Vagina (tissue), 2 donors: ENCODE measurements at regions not wholly inside any gene's neighbourhood (a gene's known extent, or its start where the extent isn't known, plus 50 kb on each side); places are given as distances from the start of the nearest gene placed in this dataset.

Experiments
- DNase-seq, 2 donors: peaks; one replicate each; pipeline ENCODE4 v3.0.0-alpha.2; 2017; ENCODE audit errors: extremely low spot score in 2 of 2
- H3K27ac ChIP-seq: fragments of 200-600 bp; sonication (generic); one replicate; pipeline ENCODE4 v1.5.1; 2019
- H3K27me3 ChIP-seq: fragments of 200-600 bp; sonication (generic); one replicate; pipeline ENCODE4 v1.5.1; 2019
- H3K36me3 ChIP-seq, 2 donors: fragments of 200-600 bp; sonication (generic); one replicate each; pipeline ENCODE4 v1.5.1; 2017 to 2019
- H3K4me1 ChIP-seq: fragments of 200-600 bp; sonication (generic); one replicate; pipeline ENCODE4 v1.5.1; 2019
- H3K4me3 ChIP-seq, 2 donors: fragments of 200-600 bp; sonication (generic); 1 replicate in 1 of 2; 2 replicates in 1 of 2; pipeline ENCODE4 v1.5.1; 2016 to 2019
- H3K9me3 ChIP-seq: fragments of 200-600 bp; sonication (generic); one replicate; pipeline ENCODE4 v1.5.1; 2019
- POLR2A ChIP-seq, 2 donors: fragments of 450-650 bp; IDR thresholded peaks; one replicate each; pipeline ENCODE4 v1.6.1; 2017; ENCODE audit warnings: antibody characterized with exemption in 2 of 2, mild to moderate bottlenecking in 2 of 2, moderate library complexity in 2 of 2
- POLR2AphosphoS5 ChIP-seq, 2 donors: sonication (generic); formaldehyde crosslinking; IDR thresholded peaks; one replicate each; pipeline ENCODE4 v1.9.0; 2017; ENCODE audit warnings: antibody characterized with exemption in 2 of 2, mild to moderate bottlenecking in 2 of 2, low read depth in 1 of 2; ENCODE audit not compliant: insufficient read depth in 1 of 2
- intact Hi-C: fragments of 100-400 bp; cut with DNase I; formaldehyde crosslinking; loops from one replicate; pipeline ENCODE4 v1.15.1; 2023
- TF ChIP-seq, protein P1 (sequence below), 3 experiments: fragments of 450-650 bp in 2 of 3; fragments of 200-600 bp in 1 of 3; sonication (generic) in 1 of 3; IDR thresholded peaks; one replicate each; pipeline ENCODE4 v1.5.1; 2017 to 2019; ENCODE audit warnings: antibody characterized with exemption in 3 of 3, mild to moderate bottlenecking in 2 of 3, moderate library complexity in 2 of 3

GRCh38 chr9:7242126-7242525 lies 484.4 kb downstream of the KDM4C start:
- H3K4me3 ChIP-seq: no peak overlapping the region
- H3K27me3 ChIP-seq: no peaks in the 10 kb centered on the region
- TF ChIP-seq POLR2AphosphoS5 (IDR thresholded peaks at IDR 0.05; ENCODE audit: insufficient read depth in 1 of 2, low read depth in 1 of 2) (no peak), POLR2A (IDR thresholded peaks at IDR 0.05) (no peak)
- TF ChIP-seq, protein P1, sequence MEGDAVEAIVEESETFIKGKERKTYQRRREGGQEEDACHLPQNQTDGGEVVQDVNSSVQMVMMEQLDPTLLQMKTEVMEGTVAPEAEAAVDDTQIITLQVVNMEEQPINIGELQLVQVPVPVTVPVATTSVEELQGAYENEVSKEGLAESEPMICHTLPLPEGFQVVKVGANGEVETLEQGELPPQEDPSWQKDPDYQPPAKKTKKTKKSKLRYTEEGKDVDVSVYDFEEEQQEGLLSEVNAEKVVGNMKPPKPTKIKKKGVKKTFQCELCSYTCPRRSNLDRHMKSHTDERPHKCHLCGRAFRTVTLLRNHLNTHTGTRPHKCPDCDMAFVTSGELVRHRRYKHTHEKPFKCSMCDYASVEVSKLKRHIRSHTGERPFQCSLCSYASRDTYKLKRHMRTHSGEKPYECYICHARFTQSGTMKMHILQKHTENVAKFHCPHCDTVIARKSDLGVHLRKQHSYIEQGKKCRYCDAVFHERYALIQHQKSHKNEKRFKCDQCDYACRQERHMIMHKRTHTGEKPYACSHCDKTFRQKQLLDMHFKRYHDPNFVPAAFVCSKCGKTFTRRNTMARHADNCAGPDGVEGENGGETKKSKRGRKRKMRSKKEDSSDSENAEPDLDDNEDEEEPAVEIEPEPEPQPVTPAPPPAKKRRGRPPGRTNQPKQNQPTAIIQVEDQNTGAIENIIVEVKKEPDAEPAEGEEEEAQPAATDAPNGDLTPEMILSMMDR (IDR thresholded peaks at IDR 0.05): no peak
- intact Hi-C loops: no loop called here
- H3K36me3 ChIP-seq: no peaks in the 10 kb centered on the region
- H3K9me3 ChIP-seq: no peaks in the 10 kb centered on the region
- no peaks in the 10 kb centered on the region for H3K4me1 ChIP-seq
- H3K27ac ChIP-seq: no peak overlapping the region
- no peak for DNase-seq

GRCh38 chr9:7241694-7242093 lies 483.9 kb downstream of the KDM4C start:
- intact Hi-C loops: no loop called here
- TF ChIP-seq, protein P1 (IDR thresholded peaks at IDR 0.05): no peak
- no peak for TF ChIP-seq POLR2A (IDR thresholded peaks at IDR 0.05)
- TF ChIP-seq POLR2AphosphoS5 (IDR thresholded peaks at IDR 0.05; ENCODE audit: insufficient read depth in 1 of 2, low read depth in 1 of 2): no peak

DNA sequence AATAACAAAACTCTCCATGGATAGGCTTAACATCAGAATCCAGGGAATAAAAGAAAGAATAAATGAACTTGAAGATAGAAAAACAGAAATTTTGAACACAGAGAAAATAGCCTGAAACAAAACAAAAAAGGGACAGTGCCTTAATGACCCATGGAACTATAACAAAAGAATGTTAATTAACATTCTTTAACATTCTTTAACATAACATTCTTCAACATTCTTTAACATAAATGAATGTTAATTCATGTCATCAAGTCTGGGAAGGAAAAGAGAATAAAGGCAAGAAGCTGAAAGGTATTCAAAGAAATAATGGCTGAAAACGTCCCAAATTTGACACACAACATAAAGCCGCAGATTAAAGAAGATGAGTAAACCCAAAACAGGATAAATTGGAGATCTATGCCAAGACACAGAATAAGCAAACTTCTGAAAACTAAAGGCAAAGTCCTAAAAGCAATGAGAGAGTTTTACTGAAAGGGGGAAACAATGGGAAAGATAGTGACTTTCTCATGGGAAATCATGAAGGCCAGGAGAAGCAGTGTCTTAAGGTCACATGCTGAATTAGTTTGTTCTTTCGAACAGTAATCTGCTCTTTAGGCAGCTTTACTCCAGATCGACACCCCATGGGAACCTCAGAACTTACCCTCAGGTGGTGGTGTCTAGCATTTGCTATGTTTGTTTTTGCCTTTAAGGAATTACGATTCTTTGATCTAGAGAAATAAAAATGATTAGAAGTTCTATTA lies 483.0 kb downstream of the KDM4C start:
- Histone ChIP-seq H3K4me3 (no peak overlapping the region), H3K4me1 (no peaks in the 10 kb centered on the region), H3K36me3 (no peaks in the 10 kb centered on the region), H3K27ac (no peak overlapping the region), H3K27me3 (no peaks in the 10 kb centered on the region), H3K9me3 (no peaks in the 10 kb centered on the region)
- intact Hi-C loops: no loop called here
- TF ChIP-seq POLR2A (IDR thresholded peaks at IDR 0.05) (no peak), POLR2AphosphoS5 (IDR thresholded peaks at IDR 0.05; ENCODE audit: insufficient read depth in 1 of 2, low read depth in 1 of 2) (no peak)
- TF ChIP-seq, protein P1 (IDR thresholded peaks at IDR 0.05): no peak
- DNase-seq: no peak

More at GRCh38 chr9:7241694-7242093, 483.9 kb downstream of the KDM4C start:
- H3K27me3 ChIP-seq: no peaks in the 10 kb centered on the region
- no peaks in the 10 kb centered on the region for H3K4me1 ChIP-seq
- H3K36me3 ChIP-seq: no peaks in the 10 kb centered on the region
- H3K4me3 ChIP-seq: no peak overlapping the region
- DNase-seq: no peak
- no peak overlapping the region for H3K27ac ChIP-seq
- no peaks in the 10 kb centered on the region for H3K9me3 ChIP-seq

DNA sequence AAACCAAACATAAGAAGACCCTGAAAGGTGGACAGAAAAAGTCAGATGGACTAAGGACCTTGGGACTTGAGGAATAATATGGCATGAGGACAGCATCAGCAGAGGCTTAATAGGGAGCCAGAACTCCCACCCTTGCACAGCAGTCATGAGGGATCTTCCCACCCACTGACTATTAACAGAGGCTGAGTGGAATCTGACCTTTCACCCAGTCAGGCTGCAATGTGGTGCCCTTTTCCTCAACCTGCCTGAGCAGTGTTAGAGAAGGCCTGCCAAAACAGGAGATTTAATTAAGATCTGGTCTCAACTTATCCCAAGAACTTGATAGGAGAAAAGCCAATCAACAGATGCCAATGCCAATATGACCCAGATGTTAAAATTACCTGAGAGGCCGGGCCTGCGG lies 481.9 kb downstream of the KDM4C start:
- no peaks in the 10 kb centered on the region for H3K4me1 ChIP-seq
- DNase-seq: no peak
- H3K27me3 ChIP-seq: no peaks in the 10 kb centered on the region
- H3K27ac ChIP-seq: no peak overlapping the region
- intact Hi-C loops: no loop called here
- TF ChIP-seq, protein P1 (IDR thresholded peaks at IDR 0.05): no peak
- TF ChIP-seq POLR2AphosphoS5 (IDR thresholded peaks at IDR 0.05; ENCODE audit: insufficient read depth in 1 of 2, low read depth in 1 of 2) (no peak), POLR2A (IDR thresholded peaks at IDR 0.05) (no peak)
- H3K9me3 ChIP-seq: no peaks in the 10 kb centered on the region
- H3K36me3 ChIP-seq: no peaks in the 10 kb centered on the region
- no peak overlapping the region for H3K4me3 ChIP-seq

DNA sequence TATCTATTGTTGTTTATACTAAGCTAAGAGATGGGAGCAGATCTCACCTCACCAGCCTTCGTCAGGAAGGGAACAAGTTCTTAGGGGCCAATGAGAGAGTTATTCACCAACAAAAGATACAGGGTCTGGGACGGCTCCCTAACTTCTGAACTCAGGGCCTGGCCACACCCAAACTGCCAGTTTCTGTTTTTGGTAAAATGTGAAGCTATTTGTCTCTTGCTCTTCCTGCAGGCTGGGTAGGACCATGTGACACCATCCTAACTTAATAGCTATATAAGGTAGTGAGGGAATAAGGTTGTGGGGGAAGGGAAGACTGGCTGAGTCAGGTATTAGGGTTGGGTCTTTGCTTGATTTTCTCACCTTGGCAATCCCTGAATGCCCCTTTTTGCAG lies 480.5 kb downstream of the KDM4C start:
- TF ChIP-seq POLR2A (IDR thresholded peaks at IDR 0.05) (no peak), POLR2AphosphoS5 (IDR thresholded peaks at IDR 0.05; ENCODE audit: insufficient read depth in 1 of 2, low read depth in 1 of 2) (no peak)
- TF ChIP-seq, protein P1 (IDR thresholded peaks at IDR 0.05): no peak
- H3K4me1 ChIP-seq: no peaks in the 10 kb centered on the region
- H3K27me3 ChIP-seq: no peaks in the 10 kb centered on the region

More for the DNA sequence above, 480.5 kb downstream of the KDM4C start:
- Histone ChIP-seq H3K9me3 (no peaks in the 10 kb centered on the region), H3K27ac (no peak overlapping the region), H3K4me3 (no peak overlapping the region), H3K36me3 (no peaks in the 10 kb centered on the region)
- DNase-seq: no peak
- intact Hi-C loops: no loop called here
